Nephron progenitor cell (in vitro differentiated cells): ENCODE measurements at regions not wholly inside any gene's neighbourhood (a gene's known extent, or its start where the extent isn't known, plus 50 kb on each side); places are given as distances from the start of the nearest gene placed in this dataset.

Source experiments
- DNase-seq: peaks from one replicate; pipeline ENCODE4 v3.0.0; 2021
- H3K27ac Mint-ChIP-seq: 2 replicates; pipeline ENCODE4 v1.8.0; 2021; ENCODE audit warnings: mild to moderate bottlenecking, moderate library complexity, mixed read lengths
- H3K27me3 Mint-ChIP-seq: 2 replicates; pipeline ENCODE4 v1.8.0; 2021; ENCODE audit warnings: mild to moderate bottlenecking, low read depth, mixed read lengths; ENCODE audit not compliant: poor library complexity
- H3K36me3 Mint-ChIP-seq: 2 replicates; pipeline ENCODE4 v1.8.0; 2021; ENCODE audit warnings: low read depth, mixed read lengths
- H3K4me1 Mint-ChIP-seq: 2 replicates; pipeline ENCODE4 v1.8.0; 2021; ENCODE audit warnings: mixed read lengths
- H3K4me3 Mint-ChIP-seq: 2 replicates; pipeline ENCODE4 v1.8.0; 2021; ENCODE audit warnings: mild to moderate bottlenecking, moderate library complexity, mixed read lengths
- H3K9me3 Mint-ChIP-seq: 2 replicates; pipeline ENCODE4 v1.8.0; 2021; ENCODE audit warnings: mild to moderate bottlenecking, moderate library complexity, mixed read lengths
- CTCF ChIP-seq: fragments of 200-600 bp; sonication (generic); IDR thresholded peaks from 2 replicates; pipeline ENCODE4 v1.5.0; 2021; ENCODE audit warnings: antibody characterized with exemption

- TF ChIP-seq CTCF: no peak
- H3K27me3 Mint-ChIP-seq: peaks cover 9% of the 10 kb centered on the region
- no peaks in the 10 kb centered on the region for H3K9me3 Mint-ChIP-seq
- H3K4me3 Mint-ChIP-seq: no peak overlapping the region
- no peak for DNase-seq
- no peaks in the 10 kb centered on the region for H3K36me3 Mint-ChIP-seq
- H3K4me1 Mint-ChIP-seq: peaks cover 12% of the 10 kb centered on the region
- H3K27ac Mint-ChIP-seq: no peak overlapping the region
These were observed 734.4 kb downstream of the MAFB start for GRCh38 chr20:39954621-39955020.

GRCh38 chr20:39946931-39947330, 742.1 kb downstream of the MAFB start:
- Mint-ChIP-seq H3K27me3 (peaks cover 2% of the 10 kb centered on the region), H3K9me3 (no peaks in the 10 kb centered on the region), H3K4me3 (no peak overlapping the region), H3K27ac (no peak overlapping the region), H3K4me1 (peaks cover 10% of the 10 kb centered on the region), H3K36me3 (no peaks in the 10 kb centered on the region)
- no peak for TF ChIP-seq CTCF
- no peak for DNase-seq

GRCh38 chr20:39946053-39946810, 742.8 kb downstream of the MAFB start:
- Mint-ChIP-seq H3K4me3 (no peak overlapping the region), H3K4me1 (peaks cover 6% of the 10 kb centered on the region), H3K9me3 (no peaks in the 10 kb centered on the region), H3K27ac (no peak overlapping the region), H3K36me3 (no peaks in the 10 kb centered on the region), H3K27me3 (peaks cover 2% of the 10 kb centered on the region)
- no peak for TF ChIP-seq CTCF
- no peak for DNase-seq

GRCh38 chr20:39944861-39945260, 744.2 kb downstream of the MAFB start:
- Mint-ChIP-seq H3K9me3 (no peaks in the 10 kb centered on the region), H3K27ac (no peak overlapping the region), H3K4me1 (peaks cover 6% of the 10 kb centered on the region), H3K27me3 (peaks cover 3% of the 10 kb centered on the region), H3K4me3 (no peak overlapping the region), H3K36me3 (no peaks in the 10 kb centered on the region)
- no peak for TF ChIP-seq CTCF
- no peak for DNase-seq

GRCh38 chr20:39943336-39943735, 745.7 kb downstream of the MAFB start:
- Mint-ChIP-seq H3K27me3 (peaks cover 4% of the 10 kb centered on the region), H3K36me3 (no peaks in the 10 kb centered on the region), H3K27ac (no peak overlapping the region), H3K4me3 (no peak overlapping the region), H3K9me3 (no peaks in the 10 kb centered on the region), H3K4me1 (no peaks in the 10 kb centered on the region)
- TF ChIP-seq CTCF: no peak
- no peak for DNase-seq

- no peak overlapping the region for H3K4me3 Mint-ChIP-seq
These were observed 747.8 kb downstream of the MAFB start for GRCh38 chr20:39941245-39941644.

More at GRCh38 chr20:39941245-39941644, 747.8 kb downstream of the MAFB start:
- Mint-ChIP-seq H3K9me3 (no peaks in the 10 kb centered on the region), H3K36me3 (no peaks in the 10 kb centered on the region), H3K27ac (no peak overlapping the region), H3K4me1 (no peaks in the 10 kb centered on the region), H3K27me3 (peaks cover 4% of the 10 kb centered on the region)
- no peak for DNase-seq
- no peak for TF ChIP-seq CTCF
